KBM-7 (cell line): ENCODE measurements at regions not wholly inside any gene's neighbourhood (a gene's known extent, or its start where the extent isn't known, plus 50 kb on each side); places are given as distances from the start of the nearest gene placed in this dataset.
"Not testable (repeated sequence)": the region's sequence is repeated elsewhere in the genome, so short reads cannot be mapped to it uniquely, and the experiment has no call there.

Source experiments
- DNase-seq: peaks from one replicate; pipeline ENCODE4 v3.0.0-alpha.2; 2015
- in situ Hi-C: fragments of 300-500 bp; cut with MboI; formaldehyde crosslinking; loops from 2 replicates; pipeline ENCODE4 v1.14.3; 2020; ENCODE audit warnings: low sequenced_read_pairs, low pct_unique_long_range_greater_than_20kb, mixed read lengths

DNA sequence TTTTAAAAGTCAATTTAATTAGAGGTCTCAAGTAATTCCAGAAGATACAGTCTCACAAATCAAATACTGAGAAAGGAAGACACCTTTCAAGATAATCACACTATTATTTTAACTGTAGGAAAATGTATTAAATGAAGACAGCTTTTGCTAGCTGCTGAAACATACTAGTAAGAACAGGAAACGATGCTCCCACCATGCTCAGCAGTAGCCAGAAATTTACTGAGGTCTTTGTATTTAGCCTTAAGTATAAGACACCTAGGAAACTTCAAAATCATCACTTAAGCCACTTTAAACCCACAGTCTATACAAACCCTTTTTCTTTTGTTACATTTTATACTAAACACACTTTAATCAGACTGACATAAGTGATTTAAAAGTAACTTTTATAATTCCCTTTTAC is 72.7 kb upstream of the NPIPB12 start:
- in situ Hi-C loops = not testable (repeated sequence)

DNA sequence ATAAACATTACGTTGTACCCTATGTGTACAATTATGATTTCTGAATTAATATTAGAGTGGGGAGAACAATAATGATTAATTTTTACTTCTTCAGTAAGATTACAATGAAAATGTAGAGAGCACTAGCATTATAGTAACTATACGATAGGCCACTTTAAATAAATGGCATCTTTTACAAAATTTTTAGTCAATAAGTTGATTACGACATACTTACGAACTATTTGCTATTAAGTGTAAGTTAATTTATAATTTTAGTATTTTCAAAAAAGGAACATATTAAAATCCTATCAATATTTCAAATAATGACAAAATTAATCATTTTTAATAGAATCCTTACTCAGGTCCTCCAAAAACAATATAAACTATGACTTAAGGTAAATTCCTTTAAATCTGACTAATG is 75.6 kb upstream of the NPIPB12 start:
- DNase-seq, in situ Hi-C loops: not testable (repeated sequence)

More for the DNA sequence above, 72.7 kb upstream of the NPIPB12 start:
- DNase-seq = not testable (repeated sequence)

DNA sequence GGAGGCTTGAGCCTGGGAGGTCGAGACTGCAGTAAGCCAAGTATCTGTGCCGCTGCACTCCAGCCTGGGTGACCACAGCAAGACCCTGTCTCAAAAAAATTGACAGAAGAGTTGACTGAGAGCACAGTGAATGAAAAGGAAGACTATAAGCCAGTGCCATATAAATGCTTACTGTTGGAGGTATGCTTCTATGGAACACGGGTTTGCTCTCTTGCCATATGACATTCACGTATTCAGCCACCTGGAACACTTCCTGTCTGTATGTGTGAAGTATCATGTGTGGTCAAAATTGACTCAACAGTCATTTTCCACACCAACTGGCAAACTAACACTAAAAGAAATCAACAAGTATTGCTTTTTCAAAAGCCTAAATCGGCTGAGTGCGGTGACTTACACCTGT is 71.1 kb upstream of the SPN start:
- in situ Hi-C loops, DNase-seq: not testable (repeated sequence)

DNA sequence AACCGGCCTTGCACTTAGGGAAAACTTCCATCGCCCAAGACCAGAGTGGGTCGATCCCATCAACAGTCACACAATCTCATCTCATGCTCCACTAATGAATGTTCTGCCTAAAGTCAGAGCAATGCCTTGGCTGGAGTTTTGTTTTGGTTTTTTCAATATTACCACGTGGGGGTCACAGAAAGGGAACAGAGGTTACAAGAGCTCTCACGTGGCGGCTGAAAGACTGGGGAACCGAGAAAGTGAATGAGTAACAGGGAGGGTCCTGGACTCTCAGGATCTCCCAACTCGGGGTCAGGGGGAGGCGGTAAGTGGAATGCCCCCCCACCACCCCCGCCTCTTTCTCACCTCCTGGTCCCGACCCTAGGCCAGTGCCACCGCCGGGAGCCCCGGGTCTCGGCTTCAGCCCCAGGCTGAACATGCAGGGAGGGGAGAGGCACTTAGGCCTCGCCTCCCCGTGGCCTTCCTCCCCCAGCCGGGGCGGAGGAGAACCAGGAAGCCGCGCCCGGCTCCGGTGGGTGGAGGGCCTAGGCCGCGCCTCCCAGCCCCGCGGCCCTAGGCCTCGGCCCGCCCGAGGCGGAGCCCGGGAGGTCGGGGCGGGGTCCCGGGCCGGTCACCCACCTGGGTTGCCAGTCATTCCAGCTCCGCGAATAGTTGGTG is 68.7 kb upstream of the SPN start:
- in situ Hi-C loops = not testable (repeated sequence)
- peak; percentile 58 for DNase-seq

DNA sequence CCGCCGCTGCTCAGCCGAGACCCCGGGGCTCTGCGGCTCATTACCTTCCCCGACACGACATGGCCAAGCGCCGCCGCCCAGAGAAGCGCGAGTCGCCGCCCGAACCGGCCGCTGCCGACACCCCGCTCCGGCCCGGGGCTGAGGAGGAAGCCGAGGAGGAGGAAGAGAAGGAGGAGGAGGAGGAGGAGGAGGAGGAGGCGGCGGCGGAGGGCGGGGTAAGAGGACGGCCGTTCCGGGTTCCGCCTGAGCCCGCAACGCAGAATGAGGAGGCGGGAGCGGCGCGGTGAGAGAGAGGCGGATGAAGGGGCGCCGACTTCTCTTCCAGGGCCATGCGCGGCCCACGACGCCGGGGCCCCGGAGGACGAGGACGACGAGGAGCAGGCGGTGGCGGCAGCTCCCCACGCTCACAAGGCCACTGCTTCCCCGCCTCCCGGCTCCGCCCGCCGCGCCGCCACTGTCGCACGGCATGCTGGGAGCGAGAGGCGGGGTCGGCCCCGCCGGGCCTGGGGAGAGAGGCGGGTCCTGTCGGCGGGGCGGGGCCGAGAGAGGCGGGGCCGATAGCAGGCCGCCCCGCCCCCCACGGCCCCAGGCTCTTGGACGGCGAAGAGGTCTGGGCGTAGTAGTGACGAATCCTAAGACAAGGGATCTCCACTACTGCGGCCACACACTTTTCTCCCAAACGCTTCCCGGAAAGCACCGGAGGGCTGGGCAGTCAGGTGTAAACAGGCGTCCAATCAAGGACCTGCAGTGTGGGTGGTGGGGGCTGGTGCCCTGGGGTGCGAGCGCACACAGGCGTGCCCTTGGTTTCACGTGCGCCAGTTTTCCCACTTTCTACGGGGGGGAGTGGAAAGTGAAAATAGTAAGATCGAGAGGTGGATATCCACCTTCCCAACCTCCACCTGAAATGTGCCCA is 67.9 kb upstream of the SPN start:
- DNase-seq = peak; percentile 89
- in situ Hi-C loops = not testable (repeated sequence)

GRCh38 chr16:29597030-29597429 is 66.0 kb upstream of the SPN start:
- DNase-seq, in situ Hi-C loops: not testable (repeated sequence)

DNA sequence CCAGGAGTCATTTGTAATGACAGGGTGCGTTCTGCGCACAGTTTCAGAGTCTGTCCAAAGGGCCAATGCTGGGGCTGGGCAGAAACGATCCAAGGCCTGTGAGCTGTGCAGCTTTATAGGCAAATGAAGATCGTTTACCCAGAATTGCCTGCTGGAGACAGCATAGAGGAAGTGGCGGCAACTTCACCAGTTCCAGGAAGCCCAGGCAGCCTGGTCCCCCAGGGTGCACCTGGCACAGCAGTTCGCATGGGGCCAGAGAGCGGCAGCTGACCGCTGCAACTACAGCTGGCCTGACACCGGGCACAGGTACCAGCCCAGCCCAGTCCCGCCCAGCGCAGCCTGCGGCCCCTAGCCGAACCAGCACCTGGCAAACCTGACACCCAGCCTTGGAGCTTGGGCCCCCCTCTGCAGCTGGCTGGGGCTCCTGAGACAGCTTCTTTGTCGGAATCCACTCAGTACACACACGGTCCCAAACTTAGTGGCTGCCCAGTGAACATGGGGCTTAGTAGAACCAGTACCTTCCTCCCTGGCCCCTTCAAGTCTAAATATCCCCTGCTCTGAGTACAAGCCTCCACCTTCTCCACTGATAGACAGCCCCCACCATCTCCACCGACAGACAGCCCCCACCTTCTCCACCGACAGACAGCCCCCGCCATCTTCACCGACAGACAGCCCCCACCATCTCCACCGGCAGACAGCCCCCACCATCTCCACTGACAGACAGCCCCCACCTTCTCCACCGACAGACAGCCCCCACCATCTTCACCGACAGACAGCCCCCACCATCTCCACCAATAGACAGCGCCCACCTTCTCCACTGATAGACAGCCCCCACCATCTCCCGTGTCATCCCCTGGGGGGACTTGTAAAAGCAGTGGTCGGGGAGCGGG is 62.7 kb upstream of the SPN start:
- DNase-seq = peak; percentile 68

DNA sequence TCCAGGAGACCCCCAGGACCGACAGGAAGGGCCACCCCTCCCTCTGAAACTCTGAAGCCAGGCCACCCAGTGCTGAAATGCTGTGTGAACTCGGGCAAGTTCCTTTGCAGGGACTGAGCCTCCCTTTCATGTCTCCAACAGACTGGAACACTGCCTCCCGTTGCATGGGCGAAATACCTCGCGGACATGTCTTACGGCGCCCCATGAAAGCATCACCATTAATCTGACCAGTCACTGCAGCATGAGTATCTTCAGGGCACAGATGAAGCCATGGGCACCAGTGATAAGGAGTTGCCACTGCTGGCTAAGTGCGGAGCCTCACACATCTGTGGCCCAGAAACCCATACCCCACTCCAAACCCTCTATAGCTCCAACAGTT is 60.8 kb upstream of the SPN start:
- DNase-seq = peak; percentile 38
- in situ Hi-C loops = not testable (repeated sequence)

More for the DNA sequence above, 62.7 kb upstream of the SPN start:
- in situ Hi-C loops = not testable (repeated sequence)

DNA sequence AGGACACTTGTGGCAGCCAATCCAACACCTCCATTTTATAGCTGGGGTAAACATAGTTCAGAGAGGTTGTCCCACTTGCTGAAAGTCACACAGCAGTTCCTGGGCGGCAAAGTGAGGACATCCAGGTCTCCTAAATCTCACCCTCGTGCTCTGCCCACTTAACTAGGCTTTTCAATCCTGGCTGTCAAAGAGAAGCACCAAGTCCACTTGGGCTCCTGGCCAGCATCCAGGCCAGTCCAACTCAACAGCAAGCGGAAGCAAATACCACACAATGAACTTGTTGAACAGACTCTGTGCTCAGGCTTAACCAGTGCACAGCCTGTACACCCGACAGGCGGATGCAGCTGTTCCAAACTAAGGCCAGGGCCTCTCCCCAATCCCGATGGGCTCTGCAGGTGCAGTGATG is 60.4 kb upstream of the SPN start:
- DNase-seq, in situ Hi-C loops: not testable (repeated sequence)

- in situ Hi-C loops, DNase-seq: not testable (repeated sequence)
Observed at GRCh38 chr16:29604631-29605549, 58.2 kb upstream of the SPN start.

DNA sequence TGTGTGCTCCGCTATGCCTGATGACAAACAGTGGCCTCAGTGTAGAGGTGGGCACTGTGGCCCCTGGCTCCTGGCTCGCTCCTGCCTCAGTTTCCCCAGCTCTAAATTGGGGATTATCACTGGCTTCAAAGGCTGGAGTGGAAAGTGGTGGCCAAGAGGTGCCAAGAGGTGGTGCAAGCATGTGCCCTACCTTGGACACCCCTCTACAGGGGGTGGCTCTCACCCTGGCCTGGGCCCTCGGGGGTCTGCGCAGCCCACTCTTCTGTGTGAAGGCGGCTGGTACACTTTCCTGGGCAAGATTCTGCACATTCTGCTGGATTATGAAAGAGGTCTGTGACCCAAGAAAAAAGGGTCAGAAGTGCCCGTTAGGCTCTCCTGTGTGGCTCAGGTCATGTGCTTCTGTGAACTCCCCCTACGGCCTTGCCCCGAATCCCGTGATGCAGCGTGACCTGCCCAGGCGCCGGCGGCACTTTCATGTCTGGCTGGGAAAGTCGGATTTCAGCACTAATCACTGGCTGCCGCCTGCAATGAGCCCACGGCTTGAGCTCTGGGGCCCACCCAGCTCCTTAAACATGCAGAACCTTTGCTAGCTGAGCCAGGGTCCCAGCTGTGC is 57.3 kb upstream of the SPN start:
- in situ Hi-C loops, DNase-seq: not testable (repeated sequence)

- peak; percentile 58 for DNase-seq
- in situ Hi-C loops = not testable (repeated sequence)
Observed at GRCh38 chr16:29606669-29607427, 56.2 kb upstream of the SPN start.

GRCh38 chr16:29607428-29607823 is 55.6 kb upstream of the SPN start:
- DNase-seq, in situ Hi-C loops: not testable (repeated sequence)

DNA sequence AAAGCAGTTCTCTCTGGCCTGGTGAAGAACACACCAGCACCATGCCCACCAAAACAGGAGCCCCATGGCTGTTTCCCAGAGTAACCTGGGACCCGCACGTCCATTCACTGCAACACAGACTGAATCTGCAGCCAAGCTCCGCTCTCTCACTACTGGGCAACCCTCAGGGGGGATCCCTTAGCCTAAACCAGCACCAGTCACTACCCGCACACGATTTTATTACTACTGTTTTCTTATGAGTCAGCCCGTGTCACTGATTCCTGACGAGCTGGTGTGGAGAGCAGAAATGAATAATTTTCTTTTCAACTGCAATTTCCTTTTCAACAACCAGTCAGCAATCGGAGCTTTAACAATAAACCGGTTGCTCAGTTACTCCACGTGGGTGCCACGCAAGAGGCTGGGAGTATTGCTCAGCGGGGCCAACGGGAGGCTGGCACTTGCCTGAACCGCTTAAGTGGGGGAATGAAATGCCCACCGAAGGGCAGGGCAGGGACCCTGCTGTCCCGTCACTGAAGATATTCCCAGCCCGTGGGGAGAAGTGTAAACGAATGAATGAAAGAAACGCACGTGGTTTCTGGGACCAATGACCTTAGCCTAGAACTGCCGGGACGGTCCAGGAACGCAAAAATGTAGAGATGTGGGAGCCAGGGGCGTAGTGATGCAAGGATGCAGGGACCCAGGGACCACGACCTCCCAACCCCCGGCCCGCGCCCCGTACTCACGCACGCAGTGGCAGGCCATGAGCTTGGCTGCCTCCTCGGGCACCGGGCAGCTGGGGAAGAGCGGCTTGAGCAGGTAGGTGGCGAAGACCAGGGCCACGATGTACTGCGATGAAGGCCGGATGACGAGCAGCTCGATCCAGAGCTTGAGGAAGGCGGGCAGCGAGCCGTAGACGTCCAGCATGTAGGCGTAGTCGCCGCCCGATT is 50.4 kb upstream of the SPN start:
- in situ Hi-C loops = not testable (repeated sequence)
- peak; percentile 27 for DNase-seq
